Fibroblast of lung (primary cell): ENCODE measurements at regions not wholly inside any gene's neighbourhood (a gene's known extent, or its start where the extent isn't known, plus 50 kb on each side); places are given as distances from the start of the nearest gene placed in this dataset.

Experiments
- CTCF ChIP-seq, 2 donors: IDR thresholded peaks in 1 of 2; conservative IDR thresholded peaks in 1 of 2; 1 replicate in 1 of 2; 2 replicates in 1 of 2; pipeline ENCODE4 v1.5.1; 2011 to 2012; ENCODE audit warnings: low read length in 2 of 2, control low read depth in 1 of 2, inconsistent platforms in 1 of 2, low read depth in 1 of 2, mild to moderate bottlenecking in 1 of 2
- EZH2 ChIP-seq: IDR thresholded peaks from 2 replicates; pipeline ENCODE4 v1.5.1; 2012; ENCODE audit warnings: low read length, control low read depth, mild to moderate bottlenecking; ENCODE audit errors: missing control alignments

DNA sequence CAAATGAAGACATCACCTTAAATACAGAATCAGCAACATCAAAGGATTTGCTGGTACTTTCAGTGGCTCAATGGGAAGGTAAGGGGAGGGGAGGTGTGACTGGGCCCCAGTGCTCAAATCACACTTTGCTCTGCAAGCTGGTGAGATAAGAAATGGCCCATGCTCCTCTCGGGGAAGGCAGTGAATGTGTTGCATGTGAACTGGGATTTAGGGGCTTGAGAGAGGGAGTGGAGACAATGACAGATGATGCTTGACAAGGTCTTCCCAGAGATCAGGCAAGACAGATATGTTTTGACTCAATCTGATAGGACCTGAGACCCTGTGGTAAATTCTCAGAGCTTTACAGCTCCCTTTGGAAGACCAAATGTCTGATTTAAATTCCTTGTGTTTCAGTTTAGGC is 233.0 kb upstream of the PROK2 start:
- TF ChIP-seq CTCF (conservative IDR thresholded peaks at IDR 0.05 in 1 of 2, IDR thresholded peaks at IDR 0.05 in 1 of 2; ENCODE audit: low read depth in 1 of 2, low read length in 2 of 2) (no peak), EZH2 (no peak)
